H1 (cell line): ENCODE measurements at regions not wholly inside any gene's neighbourhood (a gene's known extent, or its start where the extent isn't known, plus 50 kb on each side); places are given as distances from the start of the nearest gene placed in this dataset.
"Not testable (repeated sequence)": the region's sequence is repeated elsewhere in the genome, so short reads cannot be mapped to it uniquely, and the experiment has no call there.

Experiments used
- CTCF ChIA-PET: fragments of 300-600 bp; sonication (Branson Sonifier 250); formaldehyde crosslinking; loops from one replicate; lab custom pipeline; 2021; ENCODE audit not compliant: partially characterized antibody; lab: Charles Lee
- POLR2A ChIA-PET: fragments of 300-600 bp; sonication (Branson Sonifier 250); formaldehyde crosslinking; loops from one replicate; lab custom pipeline; 2021; ENCODE audit warnings: inconsistent platforms; ENCODE audit not compliant: partially characterized antibody; lab: Charles Lee
- DNase-seq, 2 experiments: peaks; one replicate each; pipeline versions ENCODE4 v3.0.0 to v3.0.0-alpha.2; 2010 to 2022; ENCODE audit warnings: low spot score in 2 of 2, low read depth in 1 of 2, mixed read lengths in 1 of 2
- FAIRE-seq: peaks from 2 replicates; lab custom pipeline; 2011; peaks lifted over from hg19 to GRCh38; lab: Jason Lieb, UNC
- H2AFZ ChIP-seq: 2 replicates; pipeline ENCODE4 v1.8.1; 2012; ENCODE audit warnings: low read length, inconsistent platforms
- H2AK5ac ChIP-seq: 2 replicates; pipeline ENCODE4 v1.6.1; 2013; ENCODE audit warnings: low read depth, low read length
- H2BK120ac ChIP-seq: replicated peaks from 2 replicates; pipeline ENCODE3; 2013; ENCODE audit warnings: low read depth, low read length, inconsistent platforms
- H2BK12ac ChIP-seq: 2 replicates; pipeline ENCODE4 v1.6.1; 2013; ENCODE audit warnings: low read depth, low read length
- H2BK15ac ChIP-seq: 2 replicates; pipeline ENCODE4 v1.6.1; 2013; ENCODE audit warnings: low read length
- H2BK20ac ChIP-seq: 2 replicates; pipeline ENCODE4 v1.6.1; 2013; ENCODE audit warnings: low read length
- H2BK5ac ChIP-seq: 2 replicates; pipeline ENCODE4 v1.6.1; 2013; ENCODE audit warnings: low read depth, low read length
- H3K14ac ChIP-seq: 2 replicates; pipeline ENCODE4 v1.6.1; 2013; ENCODE audit warnings: inconsistent platforms; ENCODE audit not compliant: insufficient read length
- H3K18ac ChIP-seq: 2 replicates; pipeline ENCODE4 v1.6.1; 2013; ENCODE audit warnings: low read length; ENCODE audit errors: extremely low read depth
- H3K23ac ChIP-seq: 2 replicates; pipeline ENCODE4 v1.6.1; 2013; ENCODE audit warnings: inconsistent platforms; ENCODE audit not compliant: insufficient read length
- H3K23me2 ChIP-seq: 2 replicates; pipeline ENCODE4 v1.6.1; 2013; ENCODE audit warnings: low read depth, low read length
- H3K27ac ChIP-seq: 2 replicates; pipeline ENCODE4 v1.6.1; 2011; ENCODE audit warnings: low read depth, low read length, inconsistent platforms
- H3K27me3 ChIP-seq, 4 experiments: replicated peaks in 1 of 4; 1 replicate in 1 of 4; 2 replicates in 3 of 4; pipeline versions ENCODE4 v1.6.1 to v1.8.1; 2011 to 2013; ENCODE audit warnings: low read length in 3 of 4, mild to moderate bottlenecking in 3 of 4, inconsistent platforms in 2 of 4, mixed read lengths in 2 of 4, moderate library complexity in 1 of 4; ENCODE audit not compliant: control insufficient read depth in 3 of 4, insufficient read depth in 3 of 4; ENCODE audit errors: extremely low read depth in 1 of 4
- H3K36me3 ChIP-seq, 4 experiments: 2 replicates each; pipeline versions ENCODE4 v1.6.1 to v1.8.1; 2011 to 2013; ENCODE audit warnings: mild to moderate bottlenecking in 4 of 4, low read length in 3 of 4, moderate library complexity in 2 of 4, control low read depth in 1 of 4, inconsistent platforms in 1 of 4; ENCODE audit not compliant: insufficient read depth in 4 of 4, control insufficient read depth in 2 of 4
- H3K4ac ChIP-seq: replicated peaks from 2 replicates; pipeline ENCODE3; 2013; ENCODE audit warnings: low read length, low read depth, mixed read lengths, inconsistent platforms; ENCODE audit not compliant: insufficient read length
- H3K4me1 ChIP-seq, 4 experiments: replicated peaks in 1 of 4; 1 replicate in 1 of 4; 2 replicates in 3 of 4; pipeline versions ENCODE4 v1.6.1 to v1.8.1; 2011 to 2013; ENCODE audit warnings: low read length in 3 of 4, inconsistent platforms in 2 of 4, mixed read lengths in 1 of 4; ENCODE audit not compliant: insufficient read depth in 4 of 4, control insufficient read depth in 3 of 4
- H3K4me2 ChIP-seq, 2 experiments: 2 replicates each; pipeline versions ENCODE4 v1.6.1 to v1.8.1; 2011 to 2013; ENCODE audit warnings: low read depth in 2 of 2, low read length in 2 of 2, control low read depth in 1 of 2, inconsistent platforms in 1 of 2, mild to moderate bottlenecking in 1 of 2; ENCODE audit not compliant: insufficient read depth in 1 of 2
- H3K4me3 ChIP-seq, 4 experiments: fragments of 200-600, 300-600 bp in 1 of 4; sonication (generic), shearing (Covaris generic), sonication (Bioruptor Twin) in 1 of 4; 2 replicates each; pipeline versions ENCODE4 v1.5.1 to v1.8.1; 2011 to 2016; ENCODE audit warnings: low read length in 4 of 4, low read depth in 3 of 4, control low read depth in 2 of 4, inconsistent platforms in 2 of 4, mild to moderate bottlenecking in 2 of 4, mixed read lengths in 1 of 4, moderate library complexity in 1 of 4; ENCODE audit not compliant: insufficient read depth in 2 of 4; ENCODE audit errors: extremely low read depth in 1 of 4
- H3K56ac ChIP-seq: replicated peaks from 2 replicates; pipeline ENCODE3; 2013; ENCODE audit warnings: low read depth, mild to moderate bottlenecking, mixed read lengths, low read length, inconsistent platforms; ENCODE audit not compliant: insufficient read length
- H3K79me1 ChIP-seq: 2 replicates; pipeline ENCODE4 v1.6.1; 2013; ENCODE audit warnings: low read depth, low read length, control low read depth
- H3K79me2 ChIP-seq, 2 experiments: 2 replicates each; pipeline versions ENCODE4 v1.6.1 to v1.8.1; 2012 to 2013; ENCODE audit warnings: low read length in 2 of 2, mild to moderate bottlenecking in 2 of 2, inconsistent platforms in 1 of 2; ENCODE audit not compliant: insufficient read depth in 2 of 2, control insufficient read depth in 1 of 2
- H3K9ac ChIP-seq, 4 experiments: replicated peaks in 1 of 4; 1 replicate in 1 of 4; 2 replicates in 3 of 4; pipeline versions ENCODE4 v1.6.1 to v1.8.1; 2011 to 2013; ENCODE audit warnings: low read depth in 3 of 4, low read length in 3 of 4, control low read depth in 2 of 4, mild to moderate bottlenecking in 2 of 4, moderate library complexity in 2 of 4, inconsistent platforms in 1 of 4; ENCODE audit errors: extremely low read depth in 1 of 4
- H3K9me3 ChIP-seq, 2 experiments: 2 replicates each; pipeline versions ENCODE4 v1.6.1 to v1.8.1; 2012 to 2013; ENCODE audit warnings: mild to moderate bottlenecking in 2 of 2, moderate library complexity in 2 of 2, control low read depth in 1 of 2, inconsistent platforms in 1 of 2, low read depth in 1 of 2, low read length in 1 of 2, mixed read lengths in 1 of 2; ENCODE audit not compliant: insufficient read depth in 2 of 2
- H4K20me1 ChIP-seq, 2 experiments: replicated peaks in 1 of 2; 2 replicates each; pipeline versions ENCODE3 to v1.8.1; 2011 to 2013; ENCODE audit warnings: inconsistent platforms in 2 of 2, low read length in 2 of 2, mild to moderate bottlenecking in 1 of 2; ENCODE audit not compliant: insufficient read depth in 2 of 2, control insufficient read depth in 1 of 2
- H4K5ac ChIP-seq: 2 replicates; pipeline ENCODE4 v1.6.1; 2013; ENCODE audit warnings: low read length, low read depth, mixed read lengths, inconsistent platforms; ENCODE audit not compliant: insufficient read length
- H4K8ac ChIP-seq: 2 replicates; pipeline ENCODE4 v1.8.0; 2013; ENCODE audit warnings: mild to moderate bottlenecking, moderate library complexity, low read length, inconsistent platforms; ENCODE audit not compliant: insufficient read depth; ENCODE audit errors: extremely low read depth
- H4K91ac ChIP-seq: replicated peaks from 2 replicates; pipeline ENCODE3; 2013; ENCODE audit warnings: low read length, mixed read lengths, inconsistent platforms; ENCODE audit not compliant: insufficient read length
- WGBS, 2 experiments: shearing (Covaris generic) in 1 of 2; methylation state at CpG; one replicate each; pipeline versions ENCODE4 v1.1.6 to v1.1.7; 2013 to 2015; ENCODE audit warnings: low lambda C conversion rate in 2 of 2, mixed read lengths in 2 of 2, inconsistent platforms in 1 of 2, low coverage in 1 of 2, missing lambda C conversion rate in 1 of 2; ENCODE audit not compliant: insufficient replicate concordance in 2 of 2, insufficient coverage in 1 of 2, insufficient read length in 1 of 2; ENCODE audit errors: extremely low coverage in 1 of 2, missing lambda C conversion rate in 1 of 2; 5-methylcytosine and 5-hydroxymethylcytosine counted together

- H2AK5ac ChIP-seq, H4K5ac ChIP-seq, H2BK12ac ChIP-seq, H3K4me2 ChIP-seq, H3K4me3 ChIP-seq, POLR2A ChIA-PET, H3K14ac ChIP-seq, H3K79me2 ChIP-seq, FAIRE-seq, H2BK120ac ChIP-seq, H3K23me2 ChIP-seq, H3K36me3 ChIP-seq, H2AFZ ChIP-seq, H3K4ac ChIP-seq, H3K27me3 ChIP-seq, H3K18ac ChIP-seq, H2BK20ac ChIP-seq, H2BK15ac ChIP-seq, H3K56ac ChIP-seq, H4K8ac ChIP-seq, H4K20me1 ChIP-seq, H2BK5ac ChIP-seq, H3K27ac ChIP-seq, CTCF ChIA-PET, H3K79me1 ChIP-seq, H3K4me1 ChIP-seq, H3K23ac ChIP-seq, DNase-seq, H3K9ac ChIP-seq, H4K91ac ChIP-seq: not testable (repeated sequence)
- peaks cover 6 to 92% of the 10 kb centered on the region in 2 experiments; a peak in 3 of 4 replicates for H3K9me3 ChIP-seq
- 90% methylated on average over 15 of the region's 15 CpGs; no CpG with 5 or more reads in 1 of the 2 experiments for WGBS, 2 experiments
Observed at GRCh38 chr2:89785528-89785927, 1094.1 kb downstream of the RPIA start.

GRCh38 chr2:89786642-89787041 is 1095.2 kb downstream of the RPIA start:
- H3K4me2 ChIP-seq, H3K4ac ChIP-seq, H2BK15ac ChIP-seq, H3K23ac ChIP-seq, H2AFZ ChIP-seq, H3K23me2 ChIP-seq, H4K20me1 ChIP-seq, H4K5ac ChIP-seq, H3K36me3 ChIP-seq, H2AK5ac ChIP-seq, H4K91ac ChIP-seq, POLR2A ChIA-PET, H3K4me1 ChIP-seq, H2BK120ac ChIP-seq, H3K56ac ChIP-seq, H3K4me3 ChIP-seq, H3K18ac ChIP-seq, H2BK5ac ChIP-seq, H2BK12ac ChIP-seq, H3K79me1 ChIP-seq, DNase-seq, H3K14ac ChIP-seq, H3K27ac ChIP-seq, H3K27me3 ChIP-seq, CTCF ChIA-PET, H4K8ac ChIP-seq, H2BK20ac ChIP-seq, H3K9ac ChIP-seq, FAIRE-seq, H3K79me2 ChIP-seq: not testable (repeated sequence)
- H3K9me3 ChIP-seq: peaks cover 4 to 92% of the 10 kb centered on the region in 2 experiments; a peak in 3 of 4 replicates
- 86% methylated on average over 16 of the region's 16 CpGs; no CpG with 5 or more reads in 1 of the 2 experiments for WGBS, 2 experiments
